Umbilical cord (tissue), 1 donor: ENCODE measurements at regions not wholly inside any gene's neighbourhood (a gene's known extent, or its start where the extent isn't known, plus 50 kb on each side); places are given as distances from the start of the nearest gene placed in this dataset.

Experiments
- DNase-seq: peaks from one replicate; pipeline ENCODE4 v3.0.0-alpha.2; 2015; ENCODE audit warnings: low spot score

DNA sequence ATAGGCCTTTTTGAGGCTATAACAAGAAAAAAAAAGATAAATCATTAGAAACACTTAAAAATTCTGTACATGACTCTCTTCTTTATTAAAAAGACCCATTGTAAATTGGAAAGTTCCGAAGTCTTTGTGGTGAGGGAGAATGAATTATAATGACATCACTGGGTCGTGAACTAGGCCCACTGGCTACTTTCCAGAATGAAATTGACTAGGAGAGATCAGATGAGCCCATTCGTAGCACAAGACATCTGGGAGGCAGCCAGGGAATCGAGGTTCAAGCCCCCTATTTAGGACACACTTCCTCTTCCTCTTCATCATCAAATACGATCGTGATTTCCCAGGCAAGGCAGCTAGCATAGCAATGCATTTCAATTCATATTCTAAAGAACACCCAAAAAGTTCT, 889.8 kb upstream of the NR2F2 start:
- no peak for DNase-seq

- DNase-seq = no peak
Measured at GRCh38 chr15:95442107-95442719, 888.3 kb upstream of the NR2F2 start.

DNA sequence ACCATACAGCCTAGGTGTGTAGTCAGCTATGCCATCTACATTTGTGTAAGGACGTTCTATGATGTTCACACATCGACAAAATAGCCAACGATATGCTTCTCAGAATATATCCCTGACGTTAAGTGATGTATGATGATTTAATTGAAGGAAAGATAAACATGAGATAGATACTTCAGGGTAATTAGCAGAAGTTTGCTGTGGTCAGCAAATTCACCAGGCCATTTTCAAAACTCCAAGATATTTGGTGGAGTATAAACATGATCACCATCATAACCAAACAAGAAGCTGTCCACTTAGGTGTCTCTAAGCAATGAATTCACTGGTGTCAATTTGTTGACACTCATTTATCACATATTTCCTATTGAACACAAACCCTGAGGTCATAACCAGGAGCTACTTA, 885.6 kb upstream of the NR2F2 start:
- DNase-seq = no peak

DNA sequence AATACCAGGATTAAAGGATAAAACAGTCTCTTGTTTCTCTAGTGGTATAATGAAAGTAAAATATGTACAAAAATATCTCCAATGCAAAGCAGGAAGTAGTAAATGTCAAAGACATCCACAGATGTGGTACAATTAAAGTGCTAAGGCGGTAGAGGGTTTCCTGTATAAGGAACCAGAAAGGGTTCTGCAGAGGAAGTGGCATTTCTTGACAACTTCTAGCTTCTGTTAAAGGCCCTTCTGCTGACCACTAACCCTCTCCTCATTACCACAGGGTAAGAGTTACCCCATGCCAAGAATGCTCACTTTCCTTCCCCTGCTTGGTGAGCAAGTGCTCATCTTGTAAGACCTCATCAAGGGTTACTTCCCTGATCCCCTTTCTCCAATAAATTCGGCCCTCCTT, 883.6 kb upstream of the NR2F2 start:
- DNase-seq = no peak

- no peak for DNase-seq
Measured at GRCh38 chr15:95447486-95447885, 883.0 kb upstream of the NR2F2 start.

DNA sequence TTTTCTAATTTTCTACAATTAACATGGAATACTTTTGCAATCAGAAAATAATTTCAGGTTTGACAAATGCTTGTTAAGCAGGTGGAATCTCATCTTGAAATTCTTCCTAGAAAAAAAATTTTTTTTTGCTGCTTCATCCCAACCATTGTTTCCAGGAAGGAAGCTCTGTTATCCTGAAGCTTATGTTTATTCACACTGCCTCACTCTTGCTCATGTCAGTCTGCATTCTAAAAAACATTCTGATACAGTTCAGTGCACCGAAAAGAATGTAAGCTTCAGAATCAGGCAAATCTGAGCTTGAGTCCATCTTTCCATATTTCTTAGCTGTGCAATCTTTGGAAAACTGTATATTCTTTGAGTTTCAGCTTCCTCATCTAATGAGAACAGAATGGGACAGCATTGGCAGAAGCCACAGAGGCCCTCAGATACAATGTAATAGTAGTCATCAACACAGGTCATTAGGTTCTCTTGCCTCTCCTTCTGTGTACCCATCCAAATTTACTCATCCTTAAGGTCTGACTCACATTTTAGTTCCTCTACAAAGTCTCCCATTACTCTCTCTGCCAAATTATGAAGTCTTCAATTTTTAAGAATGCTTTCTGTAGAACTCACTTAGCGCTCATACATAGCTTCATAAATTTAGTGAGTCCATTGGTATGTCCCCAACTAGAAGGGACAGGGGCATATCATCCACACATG, 881.8 kb upstream of the NR2F2 start:
- DNase-seq = no peak

- DNase-seq = no peak
Measured at GRCh38 chr15:95449230-95449628, 881.3 kb upstream of the NR2F2 start.

DNA sequence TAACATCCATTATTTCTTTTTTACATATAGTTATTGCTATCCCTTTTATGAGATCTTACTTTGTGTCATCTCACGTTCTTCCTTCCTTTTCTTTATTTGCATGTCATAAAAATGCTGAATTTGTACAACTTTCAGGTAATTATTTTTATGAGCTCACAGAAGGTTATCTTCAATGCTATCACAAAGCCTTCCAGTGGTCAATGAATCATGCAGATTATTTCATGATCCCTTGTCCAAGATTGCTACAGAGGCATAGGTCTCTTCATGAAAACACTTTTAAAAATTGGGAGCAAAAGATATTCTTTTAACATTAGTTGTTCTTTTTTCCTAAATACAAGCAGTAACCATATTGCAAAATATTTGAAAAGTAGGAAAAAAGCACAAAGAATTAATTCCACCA, 880.1 kb upstream of the NR2F2 start:
- no peak for DNase-seq

DNA sequence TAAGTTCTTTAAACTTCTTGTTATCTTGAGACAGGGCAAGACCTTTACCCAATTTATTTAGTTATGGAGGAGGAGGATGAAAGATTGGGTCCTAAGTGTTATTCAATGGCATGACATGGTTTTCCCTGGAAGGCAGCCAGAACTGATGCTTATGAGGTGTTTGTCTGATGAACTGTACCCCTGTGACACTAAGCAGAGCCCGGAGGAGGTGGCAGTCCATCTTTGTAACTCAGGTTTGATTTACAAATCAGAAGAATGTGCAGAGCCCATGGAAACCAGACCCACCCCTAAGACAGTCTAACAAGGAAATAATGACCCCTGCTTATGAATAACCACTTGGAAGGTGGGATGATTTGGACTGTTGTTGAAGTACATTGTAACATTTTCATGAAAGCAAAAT, 878.6 kb upstream of the NR2F2 start:
- peak; percentile 13 for DNase-seq

DNA sequence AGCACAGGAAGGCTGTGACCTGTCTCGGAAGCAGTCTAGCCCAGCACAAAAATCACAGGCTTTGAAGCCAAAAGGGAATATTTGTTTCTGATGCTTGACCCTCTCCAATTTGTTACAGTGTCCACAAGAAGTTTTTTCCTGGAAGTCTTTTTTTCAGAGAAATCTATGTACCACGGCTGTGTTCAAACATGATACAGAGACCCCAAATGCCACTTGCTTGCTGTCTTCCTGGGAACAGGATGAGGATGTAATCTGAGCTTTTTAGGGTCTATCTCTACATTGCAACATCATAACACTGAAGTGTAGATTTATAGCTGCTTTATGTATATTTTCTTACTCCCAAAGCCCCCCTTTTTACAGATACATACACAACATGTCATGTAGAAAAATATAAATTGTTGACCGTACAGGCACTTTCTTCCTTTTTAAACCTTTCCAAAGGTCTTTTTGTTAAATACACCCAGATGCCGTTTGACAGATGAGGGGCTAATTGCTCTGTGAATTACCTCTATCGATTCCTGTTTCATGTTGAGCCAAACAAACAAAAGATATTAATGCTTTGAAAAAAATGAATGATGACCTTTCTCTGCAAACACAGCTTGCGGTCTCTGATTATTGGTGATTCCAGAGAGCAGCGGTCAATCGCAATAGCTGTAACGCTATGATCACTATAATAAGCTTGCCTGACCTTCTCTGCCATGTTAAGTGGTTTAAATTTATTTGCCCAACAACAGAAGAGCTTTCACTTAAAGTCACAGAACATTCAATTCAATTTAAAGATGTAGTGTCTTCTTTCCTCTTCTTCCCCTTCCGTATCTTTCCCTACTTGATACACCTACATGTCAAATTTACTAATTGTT, 875.9 kb upstream of the NR2F2 start:
- no peak for DNase-seq

DNA sequence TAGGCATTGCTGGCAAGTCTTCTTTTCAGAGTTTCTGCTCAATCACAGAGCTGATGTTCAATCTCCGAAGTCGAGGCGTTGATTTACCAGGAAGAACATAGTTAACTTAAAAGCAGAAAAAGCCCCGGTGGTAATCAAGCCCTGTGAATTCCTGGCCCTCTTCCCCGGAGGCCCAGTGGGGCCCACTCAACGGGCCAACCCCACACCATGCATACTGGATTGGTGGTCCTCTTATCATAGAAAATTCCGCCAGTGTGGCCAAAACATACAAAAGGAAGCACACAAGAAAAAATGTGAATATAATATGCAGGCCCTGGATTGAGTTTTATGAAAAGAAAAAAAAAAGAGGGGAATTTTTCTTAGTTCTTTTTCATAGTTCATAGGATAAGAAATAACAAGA, 873.0 kb upstream of the NR2F2 start:
- peak; percentile 37 for DNase-seq

- DNase-seq = peak; percentile 81
Measured at GRCh38 chr15:95458721-95459120, 871.8 kb upstream of the NR2F2 start.

- DNase-seq = peak; percentile 37
Measured at GRCh38 chr15:95459273-95459672, 871.2 kb upstream of the NR2F2 start.

- no peak for DNase-seq
Measured at GRCh38 chr15:95464509-95464908, 866.0 kb upstream of the NR2F2 start.

GRCh38 chr15:95468820-95469219, 861.7 kb upstream of the NR2F2 start:
- no peak for DNase-seq

DNA sequence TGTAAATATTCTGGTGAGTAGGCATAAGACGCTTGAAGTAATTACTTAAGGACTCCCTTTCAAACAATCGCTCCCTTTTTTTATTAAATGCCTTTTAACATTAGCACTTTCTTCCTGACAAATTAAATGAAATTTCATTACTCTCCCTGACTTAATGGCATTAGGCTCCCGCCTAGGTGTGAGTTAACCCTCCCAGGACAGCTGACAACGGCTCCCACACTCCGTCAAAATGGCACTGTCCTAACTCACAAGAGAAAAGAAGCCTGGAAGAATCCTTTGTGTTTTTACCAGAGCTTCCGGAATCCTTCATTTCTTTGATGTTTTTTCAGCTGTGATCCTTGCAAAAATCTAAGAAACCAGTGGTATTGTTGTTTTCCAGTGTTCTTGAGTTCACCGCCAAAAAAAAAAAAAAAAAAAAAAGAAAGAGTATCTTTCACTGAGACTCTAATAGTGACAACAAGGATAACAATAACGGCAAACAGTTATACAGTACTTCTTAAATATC, 861.0 kb upstream of the NR2F2 start:
- DNase-seq = no peak

- DNase-seq = no peak
Measured at GRCh38 chr15:95470529-95470928, 860.0 kb upstream of the NR2F2 start.

DNA sequence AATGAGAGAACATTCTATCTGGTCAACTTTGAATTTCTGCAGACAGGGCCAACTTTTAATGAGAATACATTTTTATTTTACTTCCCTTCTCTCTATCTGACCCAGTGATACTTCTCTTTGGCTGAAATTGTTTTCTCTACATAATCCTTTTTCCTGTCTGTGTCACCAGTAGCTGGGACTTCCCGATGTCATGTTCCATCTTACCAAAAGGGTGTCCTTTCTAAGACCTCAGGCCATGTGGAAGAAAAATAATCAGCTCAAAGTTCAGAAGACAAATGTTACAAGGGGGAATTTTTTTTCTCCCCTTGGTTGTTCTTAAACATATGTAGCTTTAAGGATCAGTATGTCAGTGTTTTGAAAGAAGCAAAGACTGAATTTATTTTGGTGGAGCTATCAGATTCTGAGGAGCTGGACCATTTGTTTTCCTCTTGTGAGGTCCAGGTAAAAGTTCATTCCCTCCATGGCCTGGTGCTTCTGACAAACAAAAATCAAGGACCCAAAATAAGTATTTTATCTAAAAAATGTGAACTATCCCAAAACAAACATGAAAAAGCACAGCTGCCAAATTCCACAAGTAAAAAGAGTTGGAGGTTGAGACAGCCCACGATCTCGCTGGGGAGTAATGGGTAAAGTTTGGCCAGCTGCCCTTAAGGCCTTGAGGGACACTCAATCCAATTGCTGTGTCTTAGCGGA, 859.4 kb upstream of the NR2F2 start:
- DNase-seq = peak; percentile 12

DNA sequence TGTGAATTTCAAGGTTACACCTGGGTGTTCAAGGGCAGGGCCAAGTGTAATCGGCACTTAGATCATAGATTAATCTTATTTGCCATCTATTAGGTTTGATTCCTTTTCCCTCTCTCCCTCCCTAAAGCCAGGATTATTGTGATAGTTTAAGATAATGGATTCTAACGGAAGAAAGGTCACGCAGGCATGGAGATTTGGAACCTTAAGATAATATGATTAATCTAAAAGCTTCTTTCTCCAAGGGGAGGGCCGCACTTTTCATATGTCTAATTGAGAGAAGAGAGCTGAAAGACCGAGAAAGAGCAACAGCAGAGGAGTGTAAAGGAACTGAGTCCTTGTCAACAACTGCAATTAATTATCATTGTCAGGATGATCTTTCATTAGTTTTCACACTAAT, 858.8 kb upstream of the NR2F2 start:
- DNase-seq = no peak

- no peak for DNase-seq
Measured at GRCh38 chr15:95475067-95475466, 855.4 kb upstream of the NR2F2 start.

DNA sequence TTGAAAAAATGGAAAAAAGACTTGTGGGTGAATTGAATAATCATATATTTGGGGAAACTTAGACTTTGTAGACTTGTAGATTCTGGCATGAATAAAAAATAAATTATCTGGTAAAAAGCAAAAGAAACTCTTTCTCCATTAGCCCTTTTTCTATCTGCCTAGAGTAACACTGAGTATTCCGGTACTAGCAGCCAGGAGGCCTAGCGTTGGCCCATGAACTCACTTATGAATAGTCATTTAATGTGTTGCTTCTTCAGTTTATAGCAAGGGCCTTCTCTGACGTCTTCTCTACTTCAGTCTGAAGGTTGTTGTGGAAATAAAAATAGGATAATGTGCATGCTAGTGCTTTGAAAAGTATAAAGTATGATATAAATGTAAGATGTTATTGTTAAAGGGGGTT, 851.2 kb upstream of the NR2F2 start:
- DNase-seq = no peak

DNA sequence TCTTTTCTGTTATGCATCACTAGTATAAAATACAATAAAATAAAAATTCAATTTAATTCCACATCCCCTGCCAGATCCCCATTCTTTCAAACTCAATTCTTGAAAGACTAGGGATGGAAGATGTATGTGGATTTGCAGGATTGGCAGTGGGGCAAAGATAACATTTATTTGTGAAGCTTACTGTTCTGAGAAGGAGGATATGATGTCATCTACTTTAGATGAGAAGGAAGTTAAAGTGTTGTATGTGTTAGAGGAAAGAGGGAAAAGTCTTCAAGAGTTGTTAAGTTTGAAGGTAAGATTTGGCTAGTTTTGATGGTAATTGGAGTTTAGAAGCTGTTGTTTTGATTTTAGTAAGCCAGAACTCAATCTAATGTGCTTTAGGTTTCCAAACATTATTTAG, 845.1 kb upstream of the NR2F2 start:
- no peak for DNase-seq
